Peyer's patch (tissue), 4 donors: ENCODE measurements at regions not wholly inside any gene's neighbourhood (a gene's known extent, or its start where the extent isn't known, plus 50 kb on each side); places are given as distances from the start of the nearest gene placed in this dataset.

ENCODE experiments used
- DNase-seq, 3 donors: peaks; one replicate each; pipeline ENCODE4 v3.0.0-alpha.2; 2017 to 2019
- H3K27ac ChIP-seq, 4 donors: fragments of 200-600 bp; sonication (generic); one replicate each; pipeline ENCODE4 v1.5.1; 2016 to 2019
- H3K27me3 ChIP-seq, 2 donors: fragments of 200-600 bp; sonication (generic); one replicate each; pipeline ENCODE4 v1.5.1; 2019
- H3K36me3 ChIP-seq, 3 donors: fragments of 200-600 bp; sonication (generic); one replicate each; pipeline ENCODE4 v1.5.1; 2016 to 2019
- H3K4me1 ChIP-seq, 4 donors: fragments of 200-600 bp; sonication (generic); one replicate each; pipeline ENCODE4 v1.5.1; 2016 to 2019
- H3K4me3 ChIP-seq, 4 donors: fragments of 200-600 bp; sonication (generic); 1 replicate in 3 of 4; 2 replicates in 1 of 4; pipeline ENCODE4 v1.5.1; 2016 to 2019; ENCODE audit warnings: mild to moderate bottlenecking in 1 of 4
- H3K9me3 ChIP-seq, 4 donors: fragments of 200-600 bp; sonication (generic); one replicate each; pipeline ENCODE4 v1.5.1; 2016 to 2019; ENCODE audit warnings: mild to moderate bottlenecking in 1 of 4
- POLR2A ChIP-seq, 2 donors: fragments of 450-650 bp; IDR thresholded peaks; one replicate each; pipeline ENCODE4 v1.5.1; 2017; ENCODE audit warnings: antibody characterized with exemption in 2 of 2, mild to moderate bottlenecking in 2 of 2, moderate library complexity in 2 of 2
- TF ChIP-seq, protein P1 (sequence below), 6 experiments: fragments of 450-650 bp in 4 of 6; fragments of 200-600 bp in 2 of 6; sonication (generic) in 1 of 6; IDR thresholded peaks; one replicate each; pipeline ENCODE4 v1.5.1; 2017 to 2019; ENCODE audit warnings: antibody characterized with exemption in 6 of 6, mild to moderate bottlenecking in 3 of 6, moderate library complexity in 1 of 6

DNA sequence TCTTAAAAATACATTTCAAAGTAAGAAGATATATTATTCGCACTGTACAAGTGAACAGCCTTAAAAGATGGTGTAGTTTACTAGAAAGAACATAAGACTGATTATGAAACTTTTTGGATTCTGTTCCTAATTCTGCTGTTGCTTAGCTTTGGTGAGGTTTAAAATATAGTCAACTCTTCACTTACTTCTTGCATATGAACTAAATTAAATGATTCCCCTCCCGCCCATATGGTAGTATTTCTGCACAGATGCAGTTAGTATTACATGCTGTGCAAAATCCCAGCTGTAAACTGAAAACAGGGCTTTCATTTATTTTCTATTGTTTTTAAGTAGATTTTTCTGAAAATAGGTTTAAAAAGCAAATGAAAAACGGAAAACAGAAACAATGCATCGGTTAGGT is 345.4 kb upstream of the NCAM2 start:
- TF ChIP-seq, protein P1, sequence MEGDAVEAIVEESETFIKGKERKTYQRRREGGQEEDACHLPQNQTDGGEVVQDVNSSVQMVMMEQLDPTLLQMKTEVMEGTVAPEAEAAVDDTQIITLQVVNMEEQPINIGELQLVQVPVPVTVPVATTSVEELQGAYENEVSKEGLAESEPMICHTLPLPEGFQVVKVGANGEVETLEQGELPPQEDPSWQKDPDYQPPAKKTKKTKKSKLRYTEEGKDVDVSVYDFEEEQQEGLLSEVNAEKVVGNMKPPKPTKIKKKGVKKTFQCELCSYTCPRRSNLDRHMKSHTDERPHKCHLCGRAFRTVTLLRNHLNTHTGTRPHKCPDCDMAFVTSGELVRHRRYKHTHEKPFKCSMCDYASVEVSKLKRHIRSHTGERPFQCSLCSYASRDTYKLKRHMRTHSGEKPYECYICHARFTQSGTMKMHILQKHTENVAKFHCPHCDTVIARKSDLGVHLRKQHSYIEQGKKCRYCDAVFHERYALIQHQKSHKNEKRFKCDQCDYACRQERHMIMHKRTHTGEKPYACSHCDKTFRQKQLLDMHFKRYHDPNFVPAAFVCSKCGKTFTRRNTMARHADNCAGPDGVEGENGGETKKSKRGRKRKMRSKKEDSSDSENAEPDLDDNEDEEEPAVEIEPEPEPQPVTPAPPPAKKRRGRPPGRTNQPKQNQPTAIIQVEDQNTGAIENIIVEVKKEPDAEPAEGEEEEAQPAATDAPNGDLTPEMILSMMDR (IDR thresholded peaks at IDR 0.05): no peak
- TF ChIP-seq POLR2A (IDR thresholded peaks at IDR 0.05): no peak
- DNase-seq: no peak
- Histone ChIP-seq H3K27ac (no peak overlapping the region), H3K27me3 (no peaks in the 10 kb centered on the region), H3K36me3 (no peaks in the 10 kb centered on the region), H3K4me1 (no peaks in the 10 kb centered on the region), H3K4me3 (no peak overlapping the region), H3K9me3 (no peaks in the 10 kb centered on the region)

DNA sequence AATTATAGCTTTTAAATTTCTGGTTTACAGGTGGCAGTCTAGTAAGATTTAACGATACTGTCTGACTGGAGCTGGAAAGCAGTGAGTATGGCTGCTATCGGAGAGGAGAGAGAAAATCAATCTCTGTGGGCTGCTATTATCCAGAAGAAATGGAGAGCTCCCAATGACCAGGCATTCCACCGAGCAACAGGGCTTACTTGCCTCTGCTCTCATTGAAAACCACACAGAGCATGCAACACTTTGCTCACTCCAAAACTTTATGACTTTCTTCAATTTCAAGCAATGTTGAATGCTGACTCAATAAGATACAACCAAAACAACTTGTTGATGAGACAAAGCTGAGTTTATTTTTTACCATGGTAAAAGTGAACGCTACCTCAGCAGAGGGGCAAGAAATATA is 337.0 kb upstream of the NCAM2 start:
- no peaks in the 10 kb centered on the region for H3K36me3 ChIP-seq
- no peaks in the 10 kb centered on the region for H3K27me3 ChIP-seq
- H3K9me3 ChIP-seq: peaks cover 0 to 4% (median 0%) of the 10 kb centered on the region in 4 donors
- TF ChIP-seq, protein P1 (IDR thresholded peaks at IDR 0.05): no peak
- no peak for TF ChIP-seq POLR2A (IDR thresholded peaks at IDR 0.05)
- H3K4me1 ChIP-seq: no peaks in the 10 kb centered on the region
- DNase-seq: no peak
- no peak overlapping the region for H3K4me3 ChIP-seq
- H3K27ac ChIP-seq: no peak overlapping the region

DNA sequence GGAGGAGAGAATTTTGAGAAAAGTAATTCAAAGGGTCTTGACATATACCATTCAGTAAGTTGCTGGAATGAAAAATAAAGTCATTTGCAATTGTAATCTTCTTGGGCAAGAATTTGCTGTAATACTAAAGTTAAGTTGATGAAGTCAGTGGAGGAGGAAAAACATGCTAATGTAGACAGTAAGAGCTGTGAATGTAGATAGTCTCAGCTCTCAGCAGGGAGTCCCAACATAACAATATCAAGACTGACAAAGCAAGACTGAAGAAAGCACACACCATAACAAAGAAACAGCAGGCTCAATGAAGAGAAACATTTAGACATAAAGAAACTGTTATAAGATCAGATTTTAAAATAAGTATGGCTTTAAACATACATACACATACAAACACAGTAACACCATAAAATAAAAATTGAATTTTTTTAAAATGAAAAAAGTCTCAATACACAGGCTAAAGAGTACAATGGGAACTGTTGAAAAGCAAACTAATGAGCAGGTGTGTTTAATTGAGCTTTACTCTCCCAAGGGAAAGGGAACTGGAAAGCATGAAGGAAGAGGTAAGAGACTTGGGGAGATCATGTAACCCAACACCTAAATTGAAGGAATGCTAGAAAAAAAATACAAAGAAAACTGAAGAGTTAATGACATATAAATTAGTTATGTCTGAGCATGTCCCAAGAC is 336.3 kb upstream of the NCAM2 start:
- no peak for DNase-seq
- no peaks in the 10 kb centered on the region for H3K36me3 ChIP-seq
- no peaks in the 10 kb centered on the region for H3K4me1 ChIP-seq
- no peaks in the 10 kb centered on the region for H3K27me3 ChIP-seq
- peaks cover 0 to 4% (median 0%) of the 10 kb centered on the region in 4 donors for H3K9me3 ChIP-seq
- TF ChIP-seq POLR2A (IDR thresholded peaks at IDR 0.05): no peak
- TF ChIP-seq, protein P1 (IDR thresholded peaks at IDR 0.05): no peak
- no peak overlapping the region for H3K27ac ChIP-seq
- H3K4me3 ChIP-seq: no peak overlapping the region

GRCh38 chr21:20662514-20662913 is 335.7 kb upstream of the NCAM2 start:
- DNase-seq: no peak
- no peaks in the 10 kb centered on the region for H3K27me3 ChIP-seq
- H3K4me3 ChIP-seq: no peak overlapping the region
- H3K27ac ChIP-seq: no peak overlapping the region
- no peaks in the 10 kb centered on the region for H3K36me3 ChIP-seq
- TF ChIP-seq POLR2A (IDR thresholded peaks at IDR 0.05): no peak
- TF ChIP-seq, protein P1 (IDR thresholded peaks at IDR 0.05): no peak
- no peaks in the 10 kb centered on the region for H3K4me1 ChIP-seq
- H3K9me3 ChIP-seq: peaks cover 0 to 4% (median 0%) of the 10 kb centered on the region in 4 donors

DNA sequence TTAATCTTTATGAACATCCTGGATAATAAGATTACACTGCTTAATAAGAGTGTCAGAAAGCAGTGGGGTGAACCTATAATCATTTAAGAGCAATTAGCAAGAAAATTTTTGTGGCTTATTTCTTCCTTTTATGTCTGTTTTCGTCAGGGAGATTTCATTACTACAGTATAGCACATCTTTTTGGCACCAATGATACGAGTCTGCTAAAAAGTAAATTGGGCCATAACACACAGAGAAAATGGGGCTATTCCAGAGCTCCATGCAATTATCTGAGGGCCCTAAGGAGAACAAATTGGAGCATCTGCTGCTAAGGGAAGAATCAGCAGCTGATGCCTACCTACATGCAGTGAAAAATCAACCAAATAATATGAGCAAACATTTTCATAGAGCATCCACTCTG is 330.3 kb upstream of the NCAM2 start:
- H3K4me3 ChIP-seq: no peak overlapping the region
- no peaks in the 10 kb centered on the region for H3K36me3 ChIP-seq
- no peaks in the 10 kb centered on the region for H3K4me1 ChIP-seq
- TF ChIP-seq, protein P1 (IDR thresholded peaks at IDR 0.05): no peak
- no peak for TF ChIP-seq POLR2A (IDR thresholded peaks at IDR 0.05)
- DNase-seq: no peak
- H3K9me3 ChIP-seq: peaks cover 0 to under 1% (median 0%) of the 10 kb centered on the region in 4 donors
- no peak overlapping the region for H3K27ac ChIP-seq
- no peaks in the 10 kb centered on the region for H3K27me3 ChIP-seq
